ENCODE measurements at regions not wholly inside any gene's neighbourhood (a gene's known extent, or its start where the extent isn't known, plus 50 kb on each side); places are given as distances from the start of the nearest gene placed in this dataset.
A peak's percentile ranks its signal among the peaks of the same experiment; 100 is the strongest.

DNA sequence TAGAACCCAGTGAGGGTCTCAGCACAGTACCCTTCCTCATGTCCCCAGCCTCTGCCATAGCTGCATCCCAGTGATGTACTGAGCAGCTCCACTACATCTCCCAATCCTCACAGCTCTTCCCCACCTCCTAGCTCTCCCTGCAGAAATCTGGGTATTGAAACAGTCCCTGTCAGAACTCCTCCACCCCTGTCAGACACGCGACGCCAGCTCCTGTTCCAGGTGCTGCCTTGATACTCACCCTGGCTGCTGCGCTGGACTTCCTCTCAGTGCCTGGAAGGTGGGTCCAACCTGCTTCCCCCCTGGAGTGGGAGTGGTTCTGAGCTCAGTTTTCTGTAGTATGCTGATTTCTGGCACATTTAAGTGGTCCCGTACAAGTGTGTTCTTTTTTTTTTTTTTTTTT is 160.9 kb upstream of the SLCO3A1 start:
- DNase-seq: no peak

- DNase-seq: no peak
These were observed 159.2 kb upstream of the SLCO3A1 start for GRCh38 chr15:91694131-91694830.

- no peak for DNase-seq
These were observed 158.7 kb upstream of the SLCO3A1 start for GRCh38 chr15:91694831-91695210.

DNA sequence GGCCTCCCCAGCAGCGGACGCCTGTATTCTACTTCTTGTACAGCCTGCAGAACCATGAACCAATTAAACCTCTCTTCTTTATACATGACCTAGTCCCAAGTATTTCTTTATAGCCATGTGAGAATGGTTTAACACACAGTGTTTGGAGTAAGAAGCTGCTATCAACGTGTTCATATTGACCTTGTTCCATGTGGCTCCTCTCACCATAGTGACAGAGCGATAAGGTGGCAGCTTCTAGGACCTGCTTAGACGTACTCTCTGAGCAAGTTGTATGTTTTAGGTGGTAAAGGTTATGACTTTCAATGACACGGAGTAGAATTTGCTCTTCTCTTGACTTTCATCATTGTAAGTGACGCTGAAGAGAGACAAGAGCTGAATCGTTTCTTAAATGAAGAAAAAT is 157.7 kb upstream of the SLCO3A1 start:
- DNase-seq: no peak

GRCh38 chr15:91696981-91697380 is 156.5 kb upstream of the SLCO3A1 start:
- DNase-seq: no peak

DNA sequence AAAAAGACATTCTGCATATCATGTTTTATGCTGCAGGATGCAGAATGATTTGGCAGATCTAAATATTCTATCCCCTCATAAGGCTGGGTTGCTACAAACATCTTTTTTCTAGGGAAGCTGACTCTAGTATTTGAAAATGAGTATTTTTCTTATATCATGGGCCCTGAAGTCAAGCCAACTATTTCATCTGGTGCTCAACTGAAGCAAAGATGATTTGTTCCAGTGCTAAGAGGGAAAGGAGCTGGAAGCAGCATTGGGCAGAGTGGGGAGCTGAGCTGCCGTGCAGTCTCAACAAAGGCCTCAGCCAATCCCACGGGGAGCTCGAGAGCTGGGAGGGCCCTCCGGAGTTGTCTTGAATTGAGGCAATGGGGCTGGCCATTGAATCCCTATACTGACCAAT is 155.3 kb upstream of the SLCO3A1 start:
- no peak for DNase-seq

DNA sequence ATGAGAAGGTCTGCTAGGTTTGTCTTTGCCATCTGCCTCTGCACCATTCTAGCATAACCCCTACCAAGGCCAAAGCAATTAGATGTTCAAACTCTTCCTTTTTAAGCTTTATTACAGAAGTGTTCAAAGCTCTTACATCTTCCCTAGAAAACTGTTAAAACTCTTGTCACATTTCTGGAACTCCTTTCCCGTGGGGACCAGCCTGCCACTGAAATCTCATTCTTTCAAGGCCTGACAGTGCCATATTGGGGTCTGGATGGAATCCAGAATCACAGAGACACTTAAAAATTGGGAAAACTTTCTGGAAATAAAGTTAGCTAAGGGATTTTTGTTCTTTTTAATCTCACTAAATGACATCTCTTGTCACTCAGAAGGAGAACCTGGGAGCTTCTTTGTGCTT is 153.8 kb upstream of the SLCO3A1 start:
- DNase-seq: no peak

- no peak for DNase-seq
These were observed 150.2 kb upstream of the SLCO3A1 start for GRCh38 chr15:91703274-91703673.

DNA sequence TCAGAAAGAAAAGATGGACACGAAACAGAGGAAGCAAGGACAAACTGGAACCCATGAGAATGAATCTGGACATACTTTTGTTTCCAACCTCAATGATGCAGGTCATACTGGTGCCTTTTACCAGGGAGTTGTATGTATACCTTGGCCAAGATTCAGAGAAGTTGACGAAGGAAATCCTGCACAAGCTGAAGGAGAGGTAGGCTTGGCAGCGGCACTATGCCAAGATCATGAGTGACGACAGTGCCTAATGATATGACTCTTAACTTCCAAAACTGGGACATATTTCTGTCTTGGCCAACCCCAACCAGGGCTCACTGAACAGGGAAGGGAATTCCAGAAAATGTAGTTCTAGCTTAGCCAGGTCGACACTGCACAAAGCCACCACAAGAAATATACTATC is 149.2 kb upstream of the SLCO3A1 start:
- no peak for DNase-seq

DNA sequence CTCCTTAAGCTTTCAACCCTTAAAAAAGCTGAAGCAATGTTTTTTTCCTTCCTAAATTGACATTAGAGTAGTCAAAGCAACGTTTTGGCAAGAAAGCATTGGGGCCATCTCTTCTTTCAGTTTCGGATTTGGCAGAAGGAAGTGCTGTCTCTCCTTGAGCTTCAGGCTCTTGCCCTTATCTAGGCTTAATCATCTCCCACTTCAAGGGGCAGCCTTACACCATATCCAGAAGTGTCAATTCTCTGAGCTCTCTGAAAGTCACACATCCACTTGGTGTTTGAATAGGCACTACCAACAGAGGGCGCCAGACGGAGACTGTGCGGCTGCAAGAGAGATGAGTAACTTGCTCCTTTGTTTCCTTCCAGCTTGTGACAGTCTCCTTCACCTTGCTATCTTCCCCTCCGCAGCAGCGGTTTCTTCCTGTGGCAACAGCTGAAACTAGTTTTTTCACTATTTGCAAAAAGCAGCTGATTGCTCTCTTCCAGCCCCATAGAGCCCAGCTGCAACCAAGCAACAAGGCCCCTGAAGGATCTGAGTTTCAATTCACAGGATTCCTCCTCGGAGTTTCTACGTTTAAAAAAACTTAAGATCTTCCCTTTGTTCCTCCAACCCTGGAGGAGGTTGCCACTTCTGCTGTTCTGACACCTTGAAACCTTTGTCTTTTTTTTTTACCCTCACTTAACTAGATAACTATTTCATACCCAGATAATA is 147.0 kb upstream of the SLCO3A1 start:
- peak; percentile 78 for DNase-seq

DNA sequence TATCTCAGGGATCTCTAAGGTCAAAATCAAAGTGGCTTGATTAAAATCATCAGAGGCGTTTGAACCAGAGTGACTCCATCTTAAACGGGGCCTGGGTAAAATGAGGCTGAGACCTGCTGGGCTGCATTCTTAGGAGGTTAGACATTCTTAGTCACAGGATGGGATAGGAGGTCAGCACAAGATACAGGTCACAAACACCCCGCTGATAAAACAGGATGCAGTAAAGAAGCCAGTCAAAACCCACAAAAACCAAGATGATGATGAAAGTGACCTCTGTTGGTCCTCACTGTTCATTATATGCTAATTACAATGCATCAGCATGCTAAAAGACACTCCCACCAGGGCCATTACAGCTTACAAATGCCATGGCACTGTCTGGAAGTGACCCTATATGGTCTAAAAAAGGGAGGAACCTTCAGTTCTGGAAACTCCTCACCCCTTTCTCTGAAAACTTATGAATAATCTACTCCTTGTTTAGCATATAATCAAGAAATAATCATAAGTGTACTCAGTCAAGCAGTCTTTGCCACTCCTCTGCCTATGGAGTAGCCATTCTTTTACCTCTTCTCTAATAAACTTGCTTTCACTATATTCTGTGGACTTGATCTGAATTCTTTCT is 143.3 kb upstream of the SLCO3A1 start:
- no peak for DNase-seq

- DNase-seq: no peak
These were observed 142.0 kb upstream of the SLCO3A1 start for GRCh38 chr15:91711384-91712033.

- no peak for DNase-seq
These were observed 141.2 kb upstream of the SLCO3A1 start for GRCh38 chr15:91712286-91712685.

GRCh38 chr15:91716536-91716935 is 137.0 kb upstream of the SLCO3A1 start:
- no peak for DNase-seq

DNA sequence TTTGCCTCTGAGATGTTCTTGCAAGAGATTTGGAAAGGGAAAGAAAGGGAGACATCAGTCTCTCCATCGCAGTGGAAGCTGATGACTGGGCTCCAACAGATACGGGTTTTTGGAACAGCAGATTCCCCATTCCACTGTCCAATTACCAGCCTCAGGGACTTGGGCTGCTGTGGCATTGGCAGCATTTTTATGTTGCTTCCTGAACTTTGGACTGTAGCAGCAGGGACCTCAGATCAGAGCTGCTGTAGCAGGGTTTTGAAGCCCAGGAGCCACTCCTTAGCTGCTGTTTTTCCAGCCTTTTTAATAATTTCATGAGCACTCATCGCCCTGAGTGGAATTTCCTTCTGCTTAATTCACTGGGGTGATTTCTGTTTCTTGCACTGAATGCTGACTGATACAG is 135.7 kb upstream of the SLCO3A1 start:
- no peak for DNase-seq

DNA sequence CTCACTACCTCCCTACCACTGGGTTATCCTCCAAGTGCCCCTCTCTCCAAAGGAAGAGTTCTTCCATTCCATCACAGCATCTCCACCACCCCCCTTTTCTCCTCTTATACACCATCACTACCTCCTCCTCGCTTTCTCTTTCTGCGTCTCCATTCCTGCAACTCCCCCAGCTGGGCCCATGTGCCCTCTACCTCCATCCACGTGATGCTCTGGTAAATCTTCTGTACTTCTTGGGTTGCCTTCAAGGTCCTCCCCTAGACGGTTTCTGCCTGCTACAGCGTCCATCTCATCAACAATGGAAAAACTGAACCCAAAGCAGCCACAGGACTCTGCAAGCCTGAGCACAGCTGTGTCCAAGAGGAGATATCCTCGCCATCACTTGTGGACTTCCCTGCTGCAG is 129.5 kb upstream of the SLCO3A1 start:
- no peak for DNase-seq

DNA sequence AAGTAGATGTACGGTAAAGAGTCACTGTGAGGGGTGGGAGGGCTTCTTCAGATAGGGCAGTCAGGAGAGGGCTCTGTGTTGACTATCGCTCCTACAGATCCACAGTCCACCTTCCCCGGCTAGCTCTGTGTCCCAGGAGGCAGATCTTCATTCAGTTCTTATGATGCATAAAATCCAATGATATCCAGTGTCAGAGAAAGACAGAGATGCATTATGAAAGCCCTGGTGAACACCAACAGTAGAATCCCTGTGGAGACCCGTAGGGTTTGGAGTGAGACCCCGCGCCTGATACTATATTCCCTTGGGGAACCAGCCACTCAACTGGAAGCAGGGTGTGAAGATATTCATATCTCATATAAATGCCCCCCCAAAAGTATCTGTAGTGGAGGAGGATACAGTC is 119.8 kb upstream of the SLCO3A1 start:
- DNase-seq: no peak

DNA sequence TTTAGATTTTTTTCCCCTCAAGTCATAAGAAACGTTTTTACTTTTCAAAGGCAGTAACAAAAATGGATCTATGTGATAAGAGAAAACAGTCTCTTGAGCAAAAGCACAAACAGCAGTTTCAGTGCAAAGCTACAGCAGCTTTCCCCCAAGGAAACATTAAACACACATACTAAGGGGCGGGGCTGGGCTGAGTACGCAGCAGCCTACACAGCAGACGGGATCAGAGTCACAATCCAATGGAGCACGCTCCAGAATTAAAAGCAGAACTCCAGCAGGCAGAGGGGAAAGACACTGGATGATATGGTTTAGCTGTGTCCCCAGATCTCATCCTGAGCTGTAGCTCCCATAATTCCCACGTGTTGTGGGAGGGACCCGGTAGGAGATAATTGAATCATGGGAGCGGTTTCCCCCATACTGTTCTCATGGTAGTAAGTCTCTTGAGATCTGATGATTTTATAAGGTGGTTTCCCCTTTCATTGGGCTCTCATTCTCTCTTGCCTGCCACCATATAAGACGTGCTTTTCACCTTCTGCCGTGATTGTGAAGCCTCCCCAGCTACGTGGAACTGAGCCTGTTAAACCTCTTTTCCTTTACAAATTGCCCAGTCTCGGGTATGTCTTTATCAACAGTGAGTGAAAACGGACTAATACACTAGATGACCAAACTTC is 116.2 kb upstream of the SLCO3A1 start:
- DNase-seq: no peak

GRCh38 chr15:91741986-91742385 is 111.5 kb upstream of the SLCO3A1 start:
- no peak for DNase-seq

- no peak for DNase-seq
These were observed 101.9 kb upstream of the SLCO3A1 start for GRCh38 chr15:91751611-91752010.

DNA sequence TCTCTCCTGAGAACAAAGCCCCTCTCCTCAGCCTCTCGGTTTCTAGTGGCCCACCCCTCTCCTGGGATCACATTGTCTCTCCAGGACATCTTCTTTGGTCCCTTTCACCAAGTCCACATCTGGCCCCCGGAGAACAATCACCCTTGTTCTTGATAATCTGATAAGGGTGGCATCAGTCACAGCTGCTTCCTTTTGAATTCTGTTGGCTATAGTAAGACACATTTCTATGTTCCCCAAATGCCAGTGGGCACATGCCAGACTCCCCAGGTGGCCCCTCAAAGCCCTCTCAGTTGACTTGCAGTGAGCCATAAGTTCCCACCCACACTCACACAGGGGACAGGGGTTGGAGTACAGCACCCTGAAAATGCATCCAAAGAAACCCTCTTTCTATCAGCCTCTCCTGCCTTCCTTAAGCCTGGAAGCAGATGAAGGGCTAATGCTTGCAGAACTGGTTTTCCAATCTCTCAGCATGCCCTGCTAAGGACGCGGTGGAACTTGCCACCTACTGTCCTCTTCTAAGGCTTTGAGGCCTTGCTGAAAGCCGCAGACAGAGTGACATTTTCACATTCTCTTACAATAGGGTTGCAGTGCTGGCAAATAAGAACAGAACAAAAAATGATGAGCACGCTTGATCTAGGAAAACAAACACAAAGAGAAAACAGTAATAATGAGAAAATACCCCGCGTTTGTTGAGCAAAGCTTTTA is 101.3 kb upstream of the SLCO3A1 start:
- DNase-seq: no peak

DNA sequence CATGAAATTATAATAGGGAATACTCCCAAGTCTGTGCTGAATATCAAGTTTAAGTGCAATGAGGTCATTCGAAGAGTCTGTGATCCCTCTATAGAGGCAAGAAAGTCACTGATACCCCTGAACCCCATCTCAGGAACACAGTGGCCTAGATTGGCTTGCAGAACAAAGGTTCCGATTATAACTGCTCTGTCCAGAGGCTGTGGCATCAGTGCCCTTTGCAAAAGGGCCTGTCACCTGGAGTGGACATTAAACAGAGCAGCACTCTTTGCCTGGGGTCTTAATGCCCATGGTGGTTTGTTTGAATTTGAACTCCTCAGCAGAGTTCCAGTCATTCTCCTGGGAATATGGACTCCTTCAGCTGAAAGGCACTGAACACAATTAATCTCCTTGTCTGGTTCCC is 93.9 kb upstream of the SLCO3A1 start:
- DNase-seq: no peak

- DNase-seq: no peak
These were observed 87.8 kb upstream of the SLCO3A1 start for GRCh38 chr15:91765660-91766059.

Data from CD4-positive, alpha-beta T cell treated with Interleukin-15 for 1 hour (primary cell).